ENCODE measurements at regions not wholly inside any gene's neighbourhood (a gene's known extent, or its start where the extent isn't known, plus 50 kb on each side); places are given as distances from the start of the nearest gene placed in this dataset.

GRCh38 chr9:21751998-21752397 lies 50.4 kb upstream of the MTAP start:
- Histone ChIP-seq H3K9me1 (ENCODE audit: control insufficient read depth, extremely low read depth, insufficient read depth, low read length) (no peaks in the 10 kb centered on the region), H3K9ac (ENCODE audit: control insufficient read depth, extremely low read depth, insufficient read depth, low read length) (no peak overlapping the region), H3K79me2 (ENCODE audit: control insufficient read depth, insufficient read depth, low read length) (no peaks in the 10 kb centered on the region), H3K9me3 (ENCODE audit: control insufficient read depth, low read depth, low read length) (no peaks in the 10 kb centered on the region), H4K20me1 (ENCODE audit: control insufficient read depth, extremely low read depth, insufficient read depth, low read length) (no peaks in the 10 kb centered on the region), H2AFZ (ENCODE audit: control insufficient read depth, low read length) (no peak overlapping the region), H3K4me1 (ENCODE audit: control insufficient read depth, extremely low read depth, insufficient read depth, low read length) (peaks cover 26% of the 10 kb centered on the region), H3K27ac (ENCODE audit: control insufficient read depth, insufficient read depth, low read length) (no peak overlapping the region), H3K36me3 (ENCODE audit: control insufficient read depth in 2 of 2, extremely low read depth in 1 of 2, insufficient read depth in 2 of 2, low read length in 2 of 2) (no peaks in the 10 kb centered on the region), H3K4me3 (ENCODE audit: control insufficient read depth in 2 of 3, extremely low read depth in 1 of 3, insufficient read depth in 2 of 3, low read depth in 1 of 3, low read length in 3 of 3) (no peak overlapping the region), H3K27me3 (ENCODE audit: control insufficient read depth, extremely low read depth, insufficient read depth, low read length) (no peaks in the 10 kb centered on the region), H3K4me2 (ENCODE audit: control insufficient read depth, extremely low read depth, insufficient read depth, low read depth, low read length) (no peak overlapping the region)
- dilution Hi-C loops (cut with MboI; ENCODE audit: extremely low pct_ligation_motif_present, low sequenced_read_pairs), result no loop called here
- FAIRE-seq, result no peak
- DNase-seq (ENCODE audit: low read depth, low spot score), result no peak
- TF ChIP-seq CTCF (optimal IDR thresholded peaks at IDR 0.05 in 1 of 3, IDR thresholded peaks at IDR 0.05 in 1 of 3, conservative IDR thresholded peaks at IDR 0.05 in 1 of 3; ENCODE audit: extremely low read depth in 1 of 3, insufficient read depth in 2 of 3, low read length in 3 of 3), result no peak
- no peak for TF ChIP-seq EZH2 (IDR thresholded peaks at IDR 0.05; ENCODE audit: low read length)

Small RNA genes lying in the stretch of these regions (small RNA-seq; reads per million reads assigned to genes)
- 0 reads per million in 3 experiments for gene RN7SL151P (ENCODE audit: insufficient read length in 3 of 3, low read depth in 3 of 3, low replicate concordance in 1 of 3)
